ENCODE measurements at regions not wholly inside any gene's neighbourhood (a gene's known extent, or its start where the extent isn't known, plus 50 kb on each side); places are given as distances from the start of the nearest gene placed in this dataset.

DNA sequence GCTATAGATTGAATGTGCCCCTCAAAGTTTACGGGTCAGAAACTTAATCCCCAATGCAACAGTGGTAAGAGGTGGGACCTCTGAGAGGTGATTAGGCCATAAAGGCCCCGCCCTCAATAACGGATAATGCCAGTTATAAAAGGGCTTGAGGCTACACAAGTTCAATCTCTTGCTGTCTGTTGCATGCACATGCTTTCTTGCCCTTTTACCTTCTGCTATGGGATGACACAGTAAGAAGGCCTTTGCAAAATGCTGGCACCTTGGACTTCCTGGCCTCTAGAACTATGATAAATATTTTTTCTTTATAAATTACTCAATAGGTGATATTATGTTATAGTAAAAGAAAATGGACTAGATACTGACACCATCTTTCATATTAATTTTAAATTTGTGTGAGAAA, 806.1 kb downstream of the TENT5A start:
- no peak overlapping the region for H3K4me3 ChIP-seq (ENCODE audit: low read length)
- TF ChIP-seq, protein P1, sequence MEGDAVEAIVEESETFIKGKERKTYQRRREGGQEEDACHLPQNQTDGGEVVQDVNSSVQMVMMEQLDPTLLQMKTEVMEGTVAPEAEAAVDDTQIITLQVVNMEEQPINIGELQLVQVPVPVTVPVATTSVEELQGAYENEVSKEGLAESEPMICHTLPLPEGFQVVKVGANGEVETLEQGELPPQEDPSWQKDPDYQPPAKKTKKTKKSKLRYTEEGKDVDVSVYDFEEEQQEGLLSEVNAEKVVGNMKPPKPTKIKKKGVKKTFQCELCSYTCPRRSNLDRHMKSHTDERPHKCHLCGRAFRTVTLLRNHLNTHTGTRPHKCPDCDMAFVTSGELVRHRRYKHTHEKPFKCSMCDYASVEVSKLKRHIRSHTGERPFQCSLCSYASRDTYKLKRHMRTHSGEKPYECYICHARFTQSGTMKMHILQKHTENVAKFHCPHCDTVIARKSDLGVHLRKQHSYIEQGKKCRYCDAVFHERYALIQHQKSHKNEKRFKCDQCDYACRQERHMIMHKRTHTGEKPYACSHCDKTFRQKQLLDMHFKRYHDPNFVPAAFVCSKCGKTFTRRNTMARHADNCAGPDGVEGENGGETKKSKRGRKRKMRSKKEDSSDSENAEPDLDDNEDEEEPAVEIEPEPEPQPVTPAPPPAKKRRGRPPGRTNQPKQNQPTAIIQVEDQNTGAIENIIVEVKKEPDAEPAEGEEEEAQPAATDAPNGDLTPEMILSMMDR (IDR thresholded peaks at IDR 0.05; ENCODE audit: insufficient read depth, low read depth, low read length, missing control alignments): no peak
- no peak for DNase-seq (ENCODE audit: low read depth)

DNA sequence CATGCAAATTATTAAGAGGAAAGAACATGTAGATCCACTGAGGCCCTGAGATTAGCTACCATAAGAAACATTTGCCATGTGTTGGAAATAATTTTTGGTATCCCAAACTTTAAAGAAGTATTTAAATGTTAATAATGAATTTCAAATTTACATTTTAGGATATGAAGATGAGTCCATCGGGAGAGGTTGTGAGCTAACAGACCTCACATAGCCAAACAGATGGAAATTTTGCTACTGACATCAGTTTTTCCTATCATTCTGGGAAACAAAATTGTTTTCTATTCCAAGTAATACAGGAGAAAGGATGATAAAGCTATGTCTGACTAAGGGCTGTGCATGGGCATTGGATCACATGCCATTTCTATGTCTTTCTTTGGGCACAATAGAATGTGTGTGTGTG, 809.6 kb downstream of the TENT5A start:
- no peak overlapping the region for H3K4me3 ChIP-seq (ENCODE audit: low read length)
- TF ChIP-seq, protein P1 (IDR thresholded peaks at IDR 0.05; ENCODE audit: insufficient read depth, low read depth, low read length, missing control alignments): no peak
- no peak for DNase-seq (ENCODE audit: low read depth)

DNA sequence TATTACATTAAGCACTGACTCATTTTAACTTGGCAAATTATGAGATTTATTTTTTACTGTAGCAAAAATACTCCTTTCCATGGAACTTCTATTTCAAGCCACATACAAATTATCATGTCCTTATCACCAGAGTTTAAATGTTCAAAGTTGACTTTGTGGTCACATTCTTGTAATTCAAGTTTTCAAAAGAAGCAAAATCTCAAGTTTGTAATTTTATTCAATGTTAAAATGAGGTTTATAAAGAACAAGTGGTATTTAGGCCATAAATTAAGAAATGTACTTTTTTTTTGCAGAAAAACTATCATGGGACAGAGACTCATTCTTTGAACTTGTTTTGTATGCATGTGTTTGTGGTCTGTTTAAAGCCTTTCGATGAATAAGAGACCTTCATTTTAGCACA, 811.5 kb downstream of the TENT5A start:
- TF ChIP-seq, protein P1 (IDR thresholded peaks at IDR 0.05; ENCODE audit: insufficient read depth, low read depth, low read length, missing control alignments): no peak
- DNase-seq (ENCODE audit: low read depth): no peak
- H3K4me3 ChIP-seq (ENCODE audit: low read length): no peak overlapping the region

DNA sequence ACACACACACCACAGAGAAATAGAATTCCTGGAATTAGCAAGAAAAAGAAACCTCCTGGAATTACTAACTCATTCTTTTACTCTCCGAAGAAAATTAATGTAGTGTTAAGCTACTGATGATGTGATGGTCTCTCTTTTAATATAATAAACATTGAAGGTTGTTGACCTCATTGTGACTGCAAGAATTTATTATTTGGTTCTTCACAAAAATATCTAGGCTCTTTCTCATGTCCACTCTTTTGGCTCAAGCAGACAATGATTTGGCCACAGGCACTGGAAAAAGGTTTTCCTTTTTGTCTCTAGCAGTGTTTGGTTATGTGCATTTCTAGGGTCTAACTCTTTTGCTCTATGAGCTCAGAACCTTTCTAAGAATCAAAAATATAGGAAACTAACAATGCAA, 811.9 kb downstream of the TENT5A start:
- TF ChIP-seq, protein P1 (IDR thresholded peaks at IDR 0.05; ENCODE audit: insufficient read depth, low read depth, low read length, missing control alignments): no peak
- no peak for DNase-seq (ENCODE audit: low read depth)

DNA sequence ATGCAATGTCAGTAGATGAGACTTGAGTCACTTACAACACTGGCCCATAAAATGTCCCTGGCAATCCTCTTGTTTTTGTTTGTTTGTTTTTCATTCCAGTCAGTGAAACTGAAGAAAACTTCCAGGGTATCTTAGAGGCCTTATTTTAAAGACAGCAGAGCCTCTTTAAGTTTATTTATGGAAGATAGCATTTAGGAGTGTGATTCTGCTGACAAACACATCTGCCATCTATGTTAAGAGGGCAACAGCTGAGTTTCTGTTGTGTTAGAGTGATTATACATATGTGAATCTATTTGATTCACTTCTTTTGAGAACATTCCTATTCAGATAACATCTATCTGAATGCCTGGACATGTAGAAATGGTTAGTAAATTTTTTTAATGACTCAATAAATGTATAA, 812.6 kb downstream of the TENT5A start:
- TF ChIP-seq, protein P1 (IDR thresholded peaks at IDR 0.05; ENCODE audit: insufficient read depth, low read depth, low read length, missing control alignments): no peak
- DNase-seq (ENCODE audit: low read depth): no peak
- H3K4me3 ChIP-seq (ENCODE audit: low read length): no peak overlapping the region

More for the DNA sequence above, 811.9 kb downstream of the TENT5A start:
- no peak overlapping the region for H3K4me3 ChIP-seq (ENCODE audit: low read length)

DNA sequence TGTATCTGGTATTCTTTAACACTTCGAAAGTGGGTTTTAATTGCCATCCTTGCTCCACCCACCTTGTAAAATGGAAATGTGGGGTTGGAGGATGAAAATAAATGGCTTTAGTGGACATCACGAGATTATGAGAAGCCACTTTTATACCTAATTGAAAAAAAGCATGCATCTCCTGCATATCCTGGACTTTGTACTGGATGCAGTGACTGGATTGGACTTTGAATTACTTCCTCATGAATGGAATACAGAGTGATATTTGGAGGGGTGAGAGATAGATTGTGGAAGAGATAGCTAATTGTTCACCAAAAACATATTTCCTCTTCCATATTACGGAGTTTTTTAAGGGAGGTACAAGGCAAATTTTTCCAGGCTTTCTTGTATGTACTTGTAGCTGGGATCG, 813.0 kb downstream of the TENT5A start:
- no peak for DNase-seq (ENCODE audit: low read depth)
- TF ChIP-seq, protein P1 (IDR thresholded peaks at IDR 0.05; ENCODE audit: insufficient read depth, low read depth, low read length, missing control alignments): no peak
- H3K4me3 ChIP-seq (ENCODE audit: low read length): no peak overlapping the region

DNA sequence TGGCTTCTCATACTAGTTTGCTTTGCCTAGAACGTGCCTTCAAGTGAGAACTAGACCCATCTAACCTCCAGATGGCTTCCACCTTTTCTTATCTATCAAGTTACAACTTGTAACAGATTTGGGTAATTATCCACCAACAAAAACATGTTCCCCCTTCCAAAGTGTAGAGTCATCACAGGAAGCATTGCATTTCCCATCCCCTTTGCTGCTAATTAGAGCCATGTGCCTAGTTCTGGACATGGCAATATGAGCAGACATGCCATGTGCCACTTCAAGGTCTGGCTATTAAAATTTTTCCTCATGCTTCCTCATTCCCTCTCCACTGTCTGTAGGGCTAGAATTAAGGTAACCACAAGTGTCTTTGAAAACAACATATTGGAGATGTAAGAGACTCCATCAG, 814.4 kb downstream of the TENT5A start:
- TF ChIP-seq, protein P1 (IDR thresholded peaks at IDR 0.05; ENCODE audit: insufficient read depth, low read depth, low read length, missing control alignments): no peak
- no peak overlapping the region for H3K4me3 ChIP-seq (ENCODE audit: low read length)
- no peak for DNase-seq (ENCODE audit: low read depth)

All from epithelial cell of esophagus (primary cell).